ENCODE measurements at regions not wholly inside any gene's neighbourhood (a gene's known extent, or its start where the extent isn't known, plus 50 kb on each side); places are given as distances from the start of the nearest gene placed in this dataset.

DNA sequence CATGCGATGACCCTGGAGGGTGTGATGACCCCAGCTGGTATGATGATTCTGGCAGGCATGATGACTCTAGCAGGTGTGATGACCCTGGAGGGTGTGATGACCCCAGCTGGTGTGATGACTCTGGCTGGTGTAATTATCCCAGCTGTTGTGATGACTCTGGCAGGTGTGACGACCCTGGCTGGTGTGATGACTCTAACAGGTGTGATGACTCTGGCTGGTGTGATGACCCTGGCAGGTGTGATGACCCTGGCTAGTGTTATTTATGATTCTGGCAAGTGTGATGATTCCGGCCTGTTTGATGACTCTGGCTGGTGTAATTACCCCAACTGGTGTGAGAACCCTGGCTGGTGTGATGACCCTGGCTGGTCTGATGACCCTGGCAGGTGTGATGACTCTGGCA is 427.2 kb downstream of the QKI start:
- no peak for TF ChIP-seq POLR2AphosphoS5 (IDR thresholded peaks at IDR 0.05; ENCODE audit: low read depth, low read length)
- no peak for TF ChIP-seq FOXP2 (optimal IDR thresholded peaks at IDR 0.05; ENCODE audit: borderline replicate concordance, extremely low read depth, extremely low read length, insufficient read depth)
- no peak for TF ChIP-seq TAF1 (IDR thresholded peaks at IDR 0.05; ENCODE audit: borderline replicate concordance, insufficient read depth, low read length)
- TF ChIP-seq, protein P1, sequence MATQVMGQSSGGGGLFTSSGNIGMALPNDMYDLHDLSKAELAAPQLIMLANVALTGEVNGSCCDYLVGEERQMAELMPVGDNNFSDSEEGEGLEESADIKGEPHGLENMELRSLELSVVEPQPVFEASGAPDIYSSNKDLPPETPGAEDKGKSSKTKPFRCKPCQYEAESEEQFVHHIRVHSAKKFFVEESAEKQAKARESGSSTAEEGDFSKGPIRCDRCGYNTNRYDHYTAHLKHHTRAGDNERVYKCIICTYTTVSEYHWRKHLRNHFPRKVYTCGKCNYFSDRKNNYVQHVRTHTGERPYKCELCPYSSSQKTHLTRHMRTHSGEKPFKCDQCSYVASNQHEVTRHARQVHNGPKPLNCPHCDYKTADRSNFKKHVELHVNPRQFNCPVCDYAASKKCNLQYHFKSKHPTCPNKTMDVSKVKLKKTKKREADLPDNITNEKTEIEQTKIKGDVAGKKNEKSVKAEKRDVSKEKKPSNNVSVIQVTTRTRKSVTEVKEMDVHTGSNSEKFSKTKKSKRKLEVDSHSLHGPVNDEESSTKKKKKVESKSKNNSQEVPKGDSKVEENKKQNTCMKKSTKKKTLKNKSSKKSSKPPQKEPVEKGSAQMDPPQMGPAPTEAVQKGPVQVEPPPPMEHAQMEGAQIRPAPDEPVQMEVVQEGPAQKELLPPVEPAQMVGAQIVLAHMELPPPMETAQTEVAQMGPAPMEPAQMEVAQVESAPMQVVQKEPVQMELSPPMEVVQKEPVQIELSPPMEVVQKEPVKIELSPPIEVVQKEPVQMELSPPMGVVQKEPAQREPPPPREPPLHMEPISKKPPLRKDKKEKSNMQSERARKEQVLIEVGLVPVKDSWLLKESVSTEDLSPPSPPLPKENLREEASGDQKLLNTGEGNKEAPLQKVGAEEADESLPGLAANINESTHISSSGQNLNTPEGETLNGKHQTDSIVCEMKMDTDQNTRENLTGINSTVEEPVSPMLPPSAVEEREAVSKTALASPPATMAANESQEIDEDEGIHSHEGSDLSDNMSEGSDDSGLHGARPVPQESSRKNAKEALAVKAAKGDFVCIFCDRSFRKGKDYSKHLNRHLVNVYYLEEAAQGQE (IDR thresholded peaks at IDR 0.05; ENCODE audit: insufficient read depth in 1 of 2, low read depth in 2 of 2, low read length in 2 of 2) = no peak
- TF ChIP-seq SIN3A (IDR thresholded peaks at IDR 0.05; ENCODE audit: borderline replicate concordance, insufficient read depth, low read length) = no peak
